HFFc6 (cell line): ENCODE measurements at regions not wholly inside any gene's neighbourhood (a gene's known extent, or its start where the extent isn't known, plus 50 kb on each side); places are given as distances from the start of the nearest gene placed in this dataset.

ENCODE experiments used
- DNase-seq: peaks from one replicate; pipeline ENCODE4 v3.0.0-alpha.2; 2018
- H3K27ac Mint-ChIP-seq: 2 replicates; pipeline ENCODE4 v1.8.0; 2020; ENCODE audit warnings: mild to moderate bottlenecking, mixed read lengths
- H3K27me3 Mint-ChIP-seq: 2 replicates; pipeline ENCODE4 v1.8.0; 2021; ENCODE audit warnings: mild to moderate bottlenecking, moderate library complexity, mixed read lengths; ENCODE audit not compliant: insufficient read depth
- H3K36me3 Mint-ChIP-seq: 2 replicates; pipeline ENCODE4 v1.8.0; 2021; ENCODE audit warnings: low read depth, mixed read lengths
- H3K4me1 Mint-ChIP-seq: 2 replicates; pipeline ENCODE4 v1.8.0; 2020; ENCODE audit warnings: low read depth, mixed read lengths
- H3K4me3 Mint-ChIP-seq: 2 replicates; pipeline ENCODE4 v1.8.0; 2020; ENCODE audit warnings: mild to moderate bottlenecking, moderate library complexity, mixed read lengths
- H3K9me3 Mint-ChIP-seq: 2 replicates; pipeline ENCODE4 v1.8.0; 2020; ENCODE audit warnings: mild to moderate bottlenecking, mixed read lengths
- TF ChIP-seq, protein P1 (sequence below): fragments of 200-600 bp; sonication (generic); IDR thresholded peaks from 2 replicates; pipeline ENCODE4 v1.5.0; 2021; ENCODE audit warnings: antibody characterized with exemption, mild to moderate bottlenecking

- no peaks in the 10 kb centered on the region; the same call in 1 of the 2 replicates for H3K27me3 Mint-ChIP-seq
- no peak for DNase-seq
- H3K4me1 Mint-ChIP-seq = no peaks in the 10 kb centered on the region
- TF ChIP-seq, protein P1, sequence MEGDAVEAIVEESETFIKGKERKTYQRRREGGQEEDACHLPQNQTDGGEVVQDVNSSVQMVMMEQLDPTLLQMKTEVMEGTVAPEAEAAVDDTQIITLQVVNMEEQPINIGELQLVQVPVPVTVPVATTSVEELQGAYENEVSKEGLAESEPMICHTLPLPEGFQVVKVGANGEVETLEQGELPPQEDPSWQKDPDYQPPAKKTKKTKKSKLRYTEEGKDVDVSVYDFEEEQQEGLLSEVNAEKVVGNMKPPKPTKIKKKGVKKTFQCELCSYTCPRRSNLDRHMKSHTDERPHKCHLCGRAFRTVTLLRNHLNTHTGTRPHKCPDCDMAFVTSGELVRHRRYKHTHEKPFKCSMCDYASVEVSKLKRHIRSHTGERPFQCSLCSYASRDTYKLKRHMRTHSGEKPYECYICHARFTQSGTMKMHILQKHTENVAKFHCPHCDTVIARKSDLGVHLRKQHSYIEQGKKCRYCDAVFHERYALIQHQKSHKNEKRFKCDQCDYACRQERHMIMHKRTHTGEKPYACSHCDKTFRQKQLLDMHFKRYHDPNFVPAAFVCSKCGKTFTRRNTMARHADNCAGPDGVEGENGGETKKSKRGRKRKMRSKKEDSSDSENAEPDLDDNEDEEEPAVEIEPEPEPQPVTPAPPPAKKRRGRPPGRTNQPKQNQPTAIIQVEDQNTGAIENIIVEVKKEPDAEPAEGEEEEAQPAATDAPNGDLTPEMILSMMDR = no peak
- H3K36me3 Mint-ChIP-seq = peaks cover 27% of the 10 kb centered on the region
- no peak overlapping the region for H3K27ac Mint-ChIP-seq
- peaks cover 63% of the 10 kb centered on the region for H3K9me3 Mint-ChIP-seq
- H3K4me3 Mint-ChIP-seq = no peak overlapping the region
Measured at GRCh38 chr1:36737767-36738166, 255.1 kb upstream of the CSF3R start.

GRCh38 chr1:36737038-36737555 lies 254.4 kb upstream of the CSF3R start:
- Mint-ChIP-seq H3K36me3 (peaks cover 27% of the 10 kb centered on the region), H3K4me3 (no peak overlapping the region), H3K9me3 (peaks cover 70% of the 10 kb centered on the region), H3K27ac (no peak overlapping the region), H3K27me3 (no peaks in the 10 kb centered on the region; the same call in 1 of the 2 replicates), H3K4me1 (no peaks in the 10 kb centered on the region)
- DNase-seq = no peak
- TF ChIP-seq, protein P1 = no peak

DNA sequence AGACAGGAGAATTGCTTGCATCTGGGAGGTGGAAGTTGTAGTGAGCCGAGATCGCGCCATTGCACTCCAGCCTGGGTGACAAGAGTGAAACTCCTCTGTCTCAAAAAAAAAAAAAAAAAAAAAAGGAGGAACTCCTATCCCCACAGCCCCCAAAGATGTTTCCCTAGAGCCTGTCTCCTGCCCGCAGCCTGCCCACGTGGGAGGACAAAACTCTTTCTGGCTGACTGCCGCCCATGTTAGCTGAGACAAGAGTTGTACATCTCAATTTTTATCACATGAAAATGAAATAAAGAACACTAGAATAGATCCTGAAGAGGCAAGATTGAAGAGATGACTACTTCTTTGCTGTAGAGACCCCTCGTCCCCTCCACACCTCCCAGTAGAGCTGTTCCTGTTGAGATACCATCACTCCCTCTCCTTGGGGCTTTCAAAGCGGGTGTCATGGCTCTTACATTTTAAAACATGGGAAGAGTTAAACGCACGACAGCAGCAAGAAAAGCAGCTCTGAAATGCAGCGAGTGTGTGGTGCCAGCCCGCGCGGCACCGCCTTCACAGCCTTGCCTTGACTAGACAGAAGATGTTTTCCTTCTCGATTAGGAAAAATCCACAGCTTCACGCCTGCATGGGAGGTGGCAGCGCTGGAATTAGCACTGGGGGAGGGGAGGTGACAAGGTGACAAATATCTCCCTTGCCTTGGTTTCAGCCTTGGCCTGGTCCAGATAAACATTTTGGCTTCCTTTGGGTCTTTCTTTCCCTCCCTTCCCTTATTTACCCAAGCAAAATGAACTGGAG lies 253.4 kb upstream of the CSF3R start:
- H3K4me3 Mint-ChIP-seq = no peak overlapping the region
- peaks cover 27% of the 10 kb centered on the region for H3K36me3 Mint-ChIP-seq
- peaks cover 3% of the 10 kb centered on the region; the same call in 1 of the 2 replicates for H3K27me3 Mint-ChIP-seq
- no peak overlapping the region for H3K27ac Mint-ChIP-seq
- no peaks in the 10 kb centered on the region for H3K4me1 Mint-ChIP-seq
- peaks cover 80% of the 10 kb centered on the region for H3K9me3 Mint-ChIP-seq
- DNase-seq = no peak
- TF ChIP-seq, protein P1 = no peak

GRCh38 chr1:36735436-36735835 lies 252.7 kb upstream of the CSF3R start:
- TF ChIP-seq, protein P1 = no peak
- Mint-ChIP-seq H3K4me3 (no peak overlapping the region), H3K9me3 (peaks cover 84% of the 10 kb centered on the region), H3K27me3 (peaks cover 3% of the 10 kb centered on the region; the same call in 1 of the 2 replicates), H3K4me1 (no peaks in the 10 kb centered on the region), H3K27ac (no peak overlapping the region), H3K36me3 (peaks cover 27% of the 10 kb centered on the region)
- DNase-seq = no peak

DNA sequence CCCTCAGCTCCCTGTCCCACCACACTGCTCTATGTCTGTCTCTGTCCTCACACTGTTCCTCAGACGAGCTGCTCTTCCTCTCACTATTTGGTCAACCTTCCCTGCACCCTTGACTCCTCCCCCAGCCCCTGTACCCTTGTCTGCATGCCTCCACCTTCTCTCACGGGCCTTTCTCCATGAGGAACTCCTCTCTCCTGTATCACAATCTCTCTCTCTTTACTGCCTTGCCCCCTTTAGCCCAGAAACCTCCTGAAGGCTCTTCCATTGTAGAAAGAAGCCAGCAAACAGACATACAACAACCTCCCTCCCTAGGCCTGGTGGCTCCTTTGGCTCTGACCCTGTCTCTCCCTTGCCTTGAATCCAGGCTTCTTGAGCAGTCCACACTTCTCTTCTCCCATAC lies 251.6 kb upstream of the CSF3R start:
- no peak for DNase-seq
- Mint-ChIP-seq H3K9me3 (peaks cover 82% of the 10 kb centered on the region), H3K4me3 (no peak overlapping the region), H3K36me3 (peaks cover 27% of the 10 kb centered on the region), H3K4me1 (no peaks in the 10 kb centered on the region), H3K27me3 (peaks cover 3% of the 10 kb centered on the region; the same call in 1 of the 2 replicates), H3K27ac (no peak overlapping the region)
- TF ChIP-seq, protein P1 = no peak
